ENCODE measurements at regions not wholly inside any gene's neighbourhood (a gene's known extent, or its start where the extent isn't known, plus 50 kb on each side); places are given as distances from the start of the nearest gene placed in this dataset.
"Not testable (repeated sequence)": the region's sequence is repeated elsewhere in the genome, so short reads cannot be mapped to it uniquely, and the experiment has no call there.

DNA sequence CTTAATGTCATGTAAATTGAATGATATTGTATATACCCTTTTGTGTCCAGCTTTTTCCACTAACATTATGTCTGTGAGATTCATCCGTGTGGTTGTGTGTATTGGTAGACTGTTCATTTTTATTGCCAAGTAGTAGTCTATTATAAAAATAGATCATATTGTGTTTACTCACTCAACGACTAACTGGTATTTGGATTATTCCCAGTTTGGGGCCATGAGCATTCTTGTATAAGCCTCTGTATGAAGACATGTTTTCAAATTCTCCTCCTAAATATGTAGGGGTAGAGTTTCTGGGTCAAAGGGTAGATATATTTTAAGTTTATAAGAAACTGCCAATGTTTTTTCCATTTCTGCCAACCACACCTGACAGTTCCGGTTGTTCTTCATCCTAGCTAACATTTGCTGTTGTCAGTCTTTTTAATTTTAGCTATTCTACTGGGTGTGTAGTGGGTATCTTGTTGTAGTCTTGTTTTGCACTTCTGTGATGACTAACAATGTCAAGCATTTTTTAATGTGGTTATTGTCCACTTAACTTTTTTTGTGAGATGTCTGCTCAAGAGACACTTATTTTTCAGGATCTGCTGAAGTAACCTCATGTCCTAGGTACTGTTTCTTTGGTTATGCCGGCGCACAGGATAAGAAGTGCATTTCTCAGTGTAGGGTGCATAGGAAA lies 93.2 kb downstream of the DACT1 start:
- no peak for DNase-seq (ENCODE audit: low read depth in 2 of 2)

DNA sequence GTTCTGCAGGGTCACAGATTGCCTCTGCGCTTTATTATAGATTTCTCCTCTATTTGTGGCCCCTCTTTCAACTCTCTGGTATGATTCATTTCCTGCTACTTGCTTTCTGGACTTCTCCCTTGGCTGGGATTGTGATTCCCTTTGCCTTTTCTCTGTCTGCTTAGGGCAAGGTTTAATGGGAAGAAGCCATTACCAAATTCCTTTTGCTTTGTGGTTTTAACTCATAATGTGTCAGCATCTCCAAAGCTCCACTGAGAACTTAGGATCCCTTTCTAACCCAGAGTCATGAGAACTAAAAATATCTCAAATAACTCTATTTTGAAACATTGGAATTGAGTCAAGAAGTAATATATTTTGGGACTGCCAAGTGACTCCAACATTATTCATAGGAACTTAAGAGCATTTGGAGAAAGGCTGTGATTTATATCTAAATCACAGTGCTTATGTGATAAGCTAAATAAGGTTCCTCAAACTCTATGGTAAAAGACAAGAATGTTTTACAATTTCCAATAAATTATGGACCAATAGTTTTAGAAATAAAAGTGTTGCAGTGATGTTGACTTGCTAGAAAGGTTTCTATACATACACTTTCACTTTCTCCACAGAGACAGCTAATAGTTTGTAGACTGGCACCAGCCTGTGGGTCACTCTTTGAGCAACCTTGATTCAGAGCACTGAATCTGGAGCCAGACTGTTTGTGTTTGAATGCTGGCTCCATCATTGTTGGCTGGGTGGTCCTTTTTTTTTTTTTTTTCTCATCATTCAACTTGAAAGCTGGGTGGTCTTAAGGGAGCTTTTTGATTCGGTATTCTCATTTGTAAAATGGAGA lies 93.9 kb downstream of the DACT1 start:
- no peak for DNase-seq (ENCODE audit: low read depth in 2 of 2)

DNA sequence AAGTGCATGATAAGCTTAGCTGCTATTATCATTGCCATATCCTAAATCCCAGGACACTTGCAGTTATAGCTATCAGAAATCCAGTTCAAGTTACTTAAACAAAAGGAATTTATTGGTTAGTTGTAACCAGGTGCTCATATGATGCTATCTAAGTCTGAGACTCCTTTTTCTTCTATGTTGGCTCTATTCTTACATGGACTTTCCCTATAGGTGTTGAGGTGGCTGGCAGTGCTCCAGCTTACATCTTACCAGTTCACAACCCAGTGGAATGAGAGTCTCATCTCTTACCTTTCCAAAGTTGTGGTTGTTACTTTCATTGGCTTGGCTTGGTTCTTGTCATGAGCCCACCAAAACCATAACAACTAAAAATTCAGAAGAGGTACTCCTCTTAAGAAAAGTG lies 94.6 kb downstream of the DACT1 start:
- DNase-seq (ENCODE audit: low read depth in 2 of 2), result peak in 1 of 2 donors; percentile 24

DNA sequence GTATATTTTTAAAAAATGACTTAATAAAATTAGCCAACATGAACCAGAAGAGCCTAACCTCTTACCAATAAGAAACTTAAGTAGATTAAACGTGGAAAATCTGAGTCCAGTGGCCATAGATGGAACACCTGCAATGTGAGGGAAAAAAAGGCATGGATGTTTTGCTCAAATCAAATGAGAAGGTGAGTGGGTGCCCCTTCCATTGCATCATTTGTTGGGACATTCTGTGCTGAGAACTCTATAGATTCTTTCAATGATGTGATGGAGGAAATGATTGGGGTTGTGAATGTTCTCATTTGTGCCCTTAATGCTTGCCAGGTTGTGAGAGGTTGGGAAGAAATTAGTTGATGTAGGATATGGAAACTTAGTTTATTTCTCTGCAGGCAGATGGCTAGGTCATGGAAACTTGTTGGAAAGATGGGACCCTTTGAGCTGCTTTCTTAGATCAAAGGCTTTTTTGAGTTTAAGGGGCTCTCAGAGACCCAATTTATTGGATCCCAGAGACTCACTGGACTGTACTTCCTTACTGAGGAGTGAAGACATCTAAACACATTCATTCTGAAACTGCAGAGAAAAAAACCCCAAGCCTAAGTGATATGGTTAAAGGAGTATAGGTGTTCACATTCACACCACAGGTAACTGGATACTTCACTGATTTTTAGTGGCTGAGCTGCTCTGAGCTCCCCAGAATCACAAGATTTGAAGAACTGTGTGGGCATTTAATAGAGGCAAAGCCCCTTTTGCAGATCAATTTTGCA lies 95.9 kb downstream of the DACT1 start:
- DNase-seq (ENCODE audit: low read depth in 2 of 2), result no peak

DNA sequence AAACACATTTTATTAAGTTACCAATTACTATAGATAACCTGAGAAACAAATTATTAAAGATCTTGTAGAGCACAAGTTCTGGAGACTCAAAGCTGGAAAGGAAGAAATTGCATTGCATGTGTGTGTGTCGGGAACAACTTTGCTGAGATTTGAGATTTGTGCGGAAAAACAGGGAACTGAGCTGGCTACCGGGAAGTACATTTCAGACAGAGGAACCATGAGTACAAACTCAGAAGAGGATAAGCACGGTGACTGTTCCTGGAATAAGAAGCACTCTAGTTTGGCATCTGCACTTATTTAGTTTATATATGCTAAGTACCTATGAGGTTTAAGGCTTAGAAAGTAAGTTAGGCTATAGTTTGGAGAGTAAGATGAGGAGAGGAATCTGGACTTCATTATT lies 97.8 kb downstream of the DACT1 start:
- DNase-seq (ENCODE audit: low read depth in 2 of 2), result no peak

DNA sequence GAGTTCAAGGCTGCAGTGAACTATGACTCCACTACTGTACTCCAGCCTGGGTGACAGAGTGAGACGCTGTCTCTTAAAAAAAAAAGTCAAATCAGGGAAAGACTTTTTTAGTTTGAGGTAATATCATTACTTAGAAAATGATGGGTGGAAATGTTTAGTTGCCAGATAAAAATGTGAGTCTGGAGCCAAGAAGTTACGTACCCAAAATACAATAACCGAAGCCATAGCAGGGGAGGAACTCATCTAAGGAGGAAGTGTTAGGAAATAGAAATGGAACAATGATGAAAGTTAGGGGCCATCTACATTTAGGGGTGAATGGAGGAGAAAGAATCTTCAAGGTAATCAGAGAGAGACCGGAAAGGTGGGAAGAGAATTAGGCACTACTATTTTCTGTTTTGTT lies 98.8 kb downstream of the DACT1 start:
- DNase-seq (ENCODE audit: low read depth in 2 of 2), result no peak

DNA sequence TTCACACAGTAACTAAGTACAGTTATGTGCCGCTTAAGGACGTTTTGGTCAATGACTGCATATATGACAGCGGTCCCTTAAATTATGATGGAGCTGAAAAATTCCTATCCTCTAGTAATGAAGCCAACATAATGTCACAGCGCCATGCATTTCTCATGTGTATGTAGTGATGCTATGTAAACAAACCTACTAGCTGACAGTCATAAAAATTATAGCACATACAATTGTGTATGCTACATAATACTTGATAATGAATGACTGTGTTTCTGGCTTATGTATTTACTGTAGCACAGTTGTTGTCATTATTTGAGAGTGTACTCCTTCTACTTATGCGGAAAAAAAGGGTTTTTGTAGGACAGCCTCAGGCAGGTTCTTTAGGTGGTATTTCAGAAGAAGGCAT lies 99.7 kb downstream of the DACT1 start:
- DNase-seq (ENCODE audit: low read depth in 2 of 2), result no peak

DNA sequence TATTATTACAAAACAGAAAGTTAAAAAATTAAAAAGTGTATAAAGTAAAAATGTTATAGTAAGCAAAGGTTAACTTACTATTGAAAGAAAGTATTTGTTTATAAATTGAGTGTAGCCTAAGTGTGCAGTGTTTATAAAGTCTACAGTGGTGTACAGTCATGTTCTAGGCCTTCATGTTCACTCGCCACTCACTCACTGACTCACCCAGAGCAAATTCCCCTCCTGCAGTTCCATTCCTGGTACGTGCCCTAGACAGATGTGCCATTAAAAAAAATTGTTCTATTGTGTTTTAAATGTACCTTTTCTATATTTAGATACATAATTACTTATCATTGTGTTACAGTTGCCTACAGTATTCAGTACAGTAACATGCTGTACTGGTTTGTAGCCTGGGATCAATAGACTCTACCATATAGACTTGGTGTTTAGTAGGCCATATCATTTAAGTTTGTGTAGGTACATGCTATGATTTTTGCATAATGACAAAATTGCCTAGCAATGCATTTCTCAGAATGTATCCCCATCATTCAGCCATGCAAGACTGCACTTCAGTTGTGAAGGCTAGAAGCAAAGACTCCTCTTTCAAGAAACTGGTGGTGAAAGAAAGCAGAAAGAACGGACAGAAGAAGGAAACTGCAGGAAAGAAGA lies 100.6 kb downstream of the DACT1 start:
- DNase-seq (ENCODE audit: low read depth in 2 of 2), result no peak

DNA sequence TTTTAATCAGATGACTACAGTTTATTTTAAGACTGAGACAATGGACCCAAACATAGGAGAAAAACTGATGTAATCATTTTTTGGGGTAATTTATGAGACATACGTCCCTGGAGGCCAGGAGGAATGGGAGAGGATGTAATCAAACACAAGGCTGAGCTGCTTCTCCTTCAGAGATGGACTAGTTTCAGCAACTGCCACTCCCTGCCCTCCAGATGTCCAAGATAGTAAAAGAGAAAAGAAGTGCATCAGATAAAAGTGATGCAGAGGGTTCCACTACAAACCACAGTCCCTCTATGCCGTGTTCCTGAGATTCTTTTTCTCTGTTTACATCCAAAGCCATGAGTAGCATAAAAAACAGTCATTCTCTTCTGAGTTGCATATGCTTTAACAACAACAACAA lies 101.1 kb downstream of the DACT1 start:
- no peak for DNase-seq (ENCODE audit: low read depth in 2 of 2)

DNA sequence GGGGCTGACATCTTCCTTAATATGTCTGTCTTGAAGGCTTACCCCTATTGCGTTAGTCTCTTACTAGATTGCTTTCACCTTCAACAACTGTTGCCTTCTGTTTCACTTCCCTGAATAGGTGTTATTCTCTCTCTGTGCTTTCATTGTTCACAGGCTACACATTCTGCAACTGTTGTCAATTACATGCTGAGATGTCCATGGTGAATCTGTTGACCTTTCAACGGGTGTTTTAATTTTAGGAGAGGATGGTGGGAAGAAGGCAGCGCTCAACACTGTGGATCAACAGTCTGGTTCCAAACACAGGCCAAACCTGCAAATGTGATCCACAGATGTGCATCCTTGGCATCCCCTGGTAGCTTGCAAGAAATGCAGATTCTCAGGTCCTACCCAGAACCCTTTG lies 101.9 kb downstream of the DACT1 start:
- DNase-seq (ENCODE audit: low read depth in 2 of 2), result no peak

DNA sequence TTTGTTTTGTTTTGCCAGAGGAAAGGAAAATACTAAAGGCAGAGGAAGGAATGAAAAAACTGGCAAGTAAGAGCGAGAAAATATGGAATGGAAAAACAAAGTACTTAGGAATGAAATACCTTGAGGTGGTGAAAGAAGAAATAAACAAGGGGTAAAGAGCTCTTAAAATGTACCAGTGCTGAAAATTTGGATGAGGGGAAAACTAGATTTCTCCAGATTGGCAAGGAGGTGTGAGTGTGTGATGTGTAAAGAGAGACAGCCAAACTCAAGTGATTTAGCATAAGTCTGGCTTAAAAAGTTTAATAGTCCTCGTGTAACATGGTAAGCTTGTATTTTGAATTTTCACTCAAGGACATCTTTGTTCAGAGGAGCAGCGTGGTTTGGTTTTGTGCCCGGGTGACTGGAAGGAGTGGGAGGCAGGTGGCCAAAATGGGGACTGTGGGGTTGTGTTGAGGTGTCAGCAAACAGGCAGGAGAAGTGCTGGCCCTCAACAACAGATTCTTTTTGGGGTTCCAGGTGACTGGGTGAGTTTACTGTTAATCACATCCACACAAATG lies 102.7 kb downstream of the DACT1 start:
- no peak for DNase-seq (ENCODE audit: low read depth in 2 of 2)

DNA sequence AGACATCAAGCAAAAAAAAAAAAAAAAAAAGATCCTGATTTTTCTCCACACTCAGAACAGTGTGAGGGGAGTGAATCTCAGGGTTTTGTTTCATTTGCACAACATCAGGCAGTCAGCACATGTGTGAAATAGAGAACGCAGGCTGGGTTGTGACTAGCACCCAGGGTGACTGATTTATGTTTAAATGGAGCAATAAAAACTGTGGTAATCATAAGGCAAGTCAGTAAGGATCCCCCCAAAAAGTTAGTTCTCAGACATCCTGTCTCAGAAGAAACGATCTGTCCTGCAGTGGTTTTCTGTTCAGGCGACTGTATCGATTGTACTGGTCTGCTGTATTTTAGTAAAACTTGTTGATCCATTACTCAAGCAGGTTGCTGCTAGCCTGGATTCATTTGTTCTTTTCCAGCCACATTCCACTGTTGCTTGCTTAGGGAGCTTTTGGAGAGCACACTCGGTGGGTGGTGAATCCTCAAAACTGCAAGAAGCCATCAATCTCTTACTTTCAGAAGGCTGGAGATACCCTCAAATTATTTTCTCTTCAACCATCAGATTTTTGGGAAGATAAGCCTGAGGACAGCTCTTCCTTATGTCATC lies 107.1 kb downstream of the DACT1 start:
- DNase-seq (ENCODE audit: low read depth in 2 of 2), result no peak

DNA sequence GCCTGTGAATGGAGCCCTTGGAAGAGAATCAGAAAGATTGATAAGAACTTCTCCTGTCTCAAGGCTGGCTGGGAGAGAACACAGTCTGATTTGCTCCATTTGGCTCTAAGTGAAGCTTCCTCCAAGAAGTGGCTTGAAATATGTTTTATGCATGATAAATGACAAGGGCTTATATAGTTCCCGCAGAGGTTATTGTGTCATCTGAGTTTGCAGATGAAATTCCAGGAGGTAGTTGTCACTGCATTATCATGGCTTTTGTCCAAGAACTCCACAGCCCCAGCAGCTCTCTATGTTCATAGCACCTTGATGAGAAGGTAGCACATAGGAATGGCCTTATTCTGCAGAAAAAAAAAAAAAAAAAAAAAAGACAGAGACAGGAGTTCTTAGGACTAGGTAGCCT lies 108.5 kb downstream of the DACT1 start:
- DNase-seq (ENCODE audit: low read depth in 2 of 2), result no peak

DNA sequence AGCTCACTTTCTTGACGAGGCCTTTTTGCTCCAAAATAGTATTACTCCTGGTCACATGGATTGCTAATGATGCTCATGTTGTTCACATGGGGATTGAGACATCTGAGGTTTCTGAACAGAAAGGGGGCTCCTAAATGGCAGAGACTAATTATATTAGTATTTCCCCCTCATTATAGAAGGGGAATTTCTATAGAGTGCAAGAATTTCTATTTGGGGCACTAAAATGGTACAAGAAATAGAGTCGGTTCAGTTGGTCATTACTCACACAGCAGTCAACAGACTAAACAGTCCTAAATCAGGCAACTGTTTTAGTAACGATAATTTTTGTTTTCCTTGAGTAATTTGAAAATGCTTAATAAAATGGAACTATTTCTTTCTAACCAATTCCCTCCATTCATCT lies 108.9 kb downstream of the DACT1 start:
- no peak for DNase-seq (ENCODE audit: low read depth in 2 of 2)

DNA sequence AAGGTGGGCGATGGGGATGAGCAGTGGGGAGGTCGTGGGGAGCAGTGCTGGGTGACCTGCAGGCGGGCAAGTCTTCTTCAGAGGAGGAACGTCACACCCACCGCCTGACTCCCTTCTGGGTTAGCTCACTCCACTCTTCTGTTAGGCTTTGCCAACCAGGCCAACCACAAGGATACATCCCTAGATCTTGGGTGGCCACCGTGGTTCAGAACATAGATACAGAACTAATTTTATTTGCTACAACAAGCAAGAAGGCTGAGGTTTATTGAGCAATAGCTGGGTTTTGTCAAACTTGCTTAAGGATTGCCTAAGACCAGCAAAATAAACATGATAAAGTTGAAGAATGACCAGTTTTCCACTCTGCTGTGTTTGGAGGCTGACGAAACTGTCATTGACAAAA lies 109.4 kb downstream of the DACT1 start:
- no peak for DNase-seq (ENCODE audit: low read depth in 2 of 2)

DNA sequence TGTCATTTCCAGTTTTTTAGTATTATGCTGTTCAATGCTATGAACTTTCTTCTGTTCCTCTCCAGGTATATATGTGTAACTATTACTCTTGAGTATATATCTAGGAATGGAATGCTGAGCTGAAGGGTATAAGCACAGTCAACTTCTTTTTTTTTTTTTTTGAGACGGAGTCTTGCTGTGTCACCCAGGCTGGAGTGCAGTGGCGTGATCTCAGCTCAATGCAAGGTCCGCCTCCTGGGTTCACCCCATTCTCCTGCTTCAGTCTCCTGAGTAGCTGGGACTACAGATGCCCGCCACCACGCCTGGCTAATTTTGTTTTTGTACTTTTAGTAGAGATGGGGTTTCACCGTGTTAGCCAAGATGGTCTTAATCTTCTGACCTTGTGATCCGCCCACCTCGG lies 110.5 kb downstream of the DACT1 start:
- DNase-seq (ENCODE audit: low read depth in 2 of 2), result not testable (repeated sequence)

DNA sequence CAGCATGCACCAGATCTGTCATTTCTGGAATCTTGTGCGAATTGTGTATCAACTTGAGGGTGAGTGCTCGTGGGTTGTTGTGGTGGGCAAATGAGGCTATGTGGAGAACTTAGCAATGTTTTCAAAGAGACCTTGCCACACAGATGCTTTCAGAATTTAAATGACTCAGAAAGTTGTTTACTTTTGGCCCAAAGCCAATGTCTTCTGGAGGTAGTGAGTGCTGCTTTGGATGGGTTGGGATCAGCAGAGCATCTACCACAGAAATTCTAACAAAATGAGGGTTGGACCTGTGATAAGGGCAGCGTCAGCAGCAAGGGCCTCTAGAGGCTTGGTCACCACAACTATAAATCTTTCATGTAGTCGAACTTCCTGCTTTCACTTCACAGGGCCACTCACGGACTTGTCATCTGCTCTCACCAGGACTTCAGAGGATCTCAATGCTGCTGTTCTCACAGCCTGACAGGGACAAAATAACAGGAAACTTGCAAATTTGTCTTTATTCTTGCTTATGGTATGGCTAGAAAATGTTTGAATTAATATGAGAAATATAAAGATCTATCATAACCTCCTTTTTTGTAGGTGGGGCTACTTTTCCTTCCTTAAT lies 111.4 kb downstream of the DACT1 start:
- peak in 1 of 2 donors; percentile 31 for DNase-seq (ENCODE audit: low read depth in 2 of 2)

DNA sequence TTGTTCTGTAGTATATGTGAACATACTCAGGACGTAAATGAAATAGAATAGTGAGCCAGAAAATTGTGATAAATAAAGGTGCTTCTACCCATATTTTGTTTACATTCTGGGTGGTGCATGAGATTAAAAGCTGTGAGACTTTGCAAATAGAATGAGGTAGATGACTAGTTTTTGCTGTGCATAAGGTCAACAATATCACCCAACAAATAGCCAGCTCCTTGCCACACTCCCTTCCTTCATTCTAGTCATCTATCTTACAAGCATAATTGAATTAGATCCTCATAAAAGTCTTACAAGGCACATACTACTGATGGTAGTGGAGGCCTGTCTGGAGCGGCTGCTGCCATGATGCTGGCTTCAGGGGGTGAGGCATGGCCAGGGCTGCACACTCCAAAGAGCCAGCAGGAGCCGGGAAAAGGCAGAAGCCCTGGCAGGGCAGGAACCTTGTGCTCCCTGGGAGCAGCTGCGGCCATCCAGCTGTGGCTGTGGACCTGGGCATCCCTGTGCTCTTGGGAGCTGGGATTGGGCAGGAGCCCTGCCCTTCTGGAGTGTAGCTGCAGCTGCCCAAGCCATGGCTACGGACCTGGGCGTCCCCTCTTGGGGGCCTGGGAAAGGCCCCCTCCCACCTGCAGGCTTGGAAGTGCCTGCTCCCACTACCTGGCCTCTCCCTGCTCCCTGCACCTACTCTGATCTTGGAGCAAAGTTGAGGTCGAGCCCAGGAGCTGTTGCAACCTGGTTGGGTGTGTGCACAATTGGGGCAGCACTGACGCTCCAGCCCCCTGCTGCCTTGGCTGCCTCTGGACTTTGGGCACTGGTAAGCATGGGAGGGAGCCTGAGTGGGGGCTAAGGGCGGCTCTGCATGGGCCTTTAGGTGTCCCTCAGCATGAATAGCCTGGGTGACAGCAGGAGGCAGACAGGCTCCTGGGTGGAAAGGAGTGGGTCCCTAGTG lies 112.8 kb downstream of the DACT1 start:
- DNase-seq (ENCODE audit: low read depth in 2 of 2), result no peak

DNA sequence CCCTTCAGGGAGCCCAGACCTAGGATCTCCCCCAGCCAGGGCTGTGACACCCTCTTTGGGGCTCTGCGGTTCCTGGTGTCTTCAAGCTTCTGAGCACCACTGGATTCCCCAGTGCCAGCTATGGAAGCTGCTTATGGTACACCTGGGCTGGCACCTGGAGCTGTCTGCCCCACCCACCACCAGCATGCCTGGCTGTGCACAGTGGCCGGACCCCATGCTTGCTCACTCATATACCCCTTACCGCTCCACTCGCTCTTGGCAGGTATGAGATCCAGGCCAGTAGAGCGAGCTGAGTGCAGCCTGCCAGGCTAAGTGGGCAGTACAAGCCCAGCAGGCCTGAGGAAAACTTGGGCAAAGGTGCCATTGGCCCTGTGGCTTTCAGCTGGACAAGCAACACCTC lies 114.0 kb downstream of the DACT1 start:
- DNase-seq (ENCODE audit: low read depth in 2 of 2), result no peak

DNA sequence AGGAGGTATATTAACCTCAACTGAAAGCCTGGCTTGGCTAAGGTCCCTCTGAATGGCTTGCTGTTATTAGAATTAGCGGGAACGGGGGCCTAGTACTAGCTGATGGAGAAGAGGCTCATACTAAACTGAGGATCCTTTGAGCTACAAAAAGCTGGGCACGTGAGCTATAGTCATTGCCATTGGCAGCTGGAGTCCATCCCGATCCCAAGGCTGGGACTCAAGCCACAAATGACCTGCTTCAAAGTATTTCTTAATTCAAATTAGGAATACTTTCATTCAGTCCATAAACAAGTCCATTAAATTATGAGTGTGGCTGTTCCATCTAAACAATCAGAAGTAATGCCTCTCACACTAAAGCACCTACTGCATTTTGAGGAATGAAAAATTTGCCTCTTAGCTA lies 114.5 kb downstream of the DACT1 start:
- DNase-seq (ENCODE audit: low read depth in 2 of 2), result no peak
